Aorta (tissue), 5 donors: ENCODE measurements at regions not wholly inside any gene's neighbourhood (a gene's known extent, or its start where the extent isn't known, plus 50 kb on each side); places are given as distances from the start of the nearest gene placed in this dataset.

Experiments
- ATAC-seq: fragments of 200-7000 bp; cut with Tn5 transposase; one replicate; pipeline ENCODE4 v1.9.1; 2022; ENCODE audit warnings: moderate library complexity; ENCODE audit not compliant: low FRiP score
- DNase-seq, 2 donors: peaks; one replicate each; pipeline ENCODE4 v3.0.0-alpha.2; 2020
- H3K27ac ChIP-seq, 2 donors: one replicate each; pipeline ENCODE4 v1.5.1; 2013; ENCODE audit warnings: low read length in 2 of 2, mild to moderate bottlenecking in 2 of 2, moderate library complexity in 2 of 2, control low read depth in 1 of 2, inconsistent platforms in 1 of 2, low read depth in 1 of 2
- H3K27me3 ChIP-seq, 2 donors: one replicate each; pipeline ENCODE4 v1.6.1; 2013; ENCODE audit warnings: control low read depth in 1 of 2, low read length in 1 of 2, mild to moderate bottlenecking in 1 of 2, moderate library complexity in 1 of 2; ENCODE audit not compliant: insufficient read depth in 2 of 2, control insufficient read depth in 1 of 2
- H3K36me3 ChIP-seq, 2 donors: one replicate each; pipeline ENCODE4 v1.6.1; 2013; ENCODE audit warnings: control low read depth in 1 of 2, low read length in 1 of 2, mild to moderate bottlenecking in 1 of 2; ENCODE audit not compliant: insufficient read depth in 2 of 2, control insufficient read depth in 1 of 2
- H3K4me1 ChIP-seq, 2 donors: one replicate each; pipeline ENCODE4 v1.6.1; 2013; ENCODE audit warnings: low read length in 2 of 2, control low read depth in 1 of 2, mild to moderate bottlenecking in 1 of 2, moderate library complexity in 1 of 2; ENCODE audit not compliant: insufficient read depth in 2 of 2, control insufficient read depth in 1 of 2
- H3K4me3 ChIP-seq, 2 donors: one replicate each; pipeline ENCODE4 v1.5.1; 2013; ENCODE audit warnings: low read length in 2 of 2, control low read depth in 1 of 2, mild to moderate bottlenecking in 1 of 2
- H3K9me3 ChIP-seq: one replicate; pipeline ENCODE4 v1.6.1; 2013; ENCODE audit warnings: mild to moderate bottlenecking, low read length; ENCODE audit not compliant: control insufficient read depth
- WGBS, 2 donors: extraction: QIAGEN DNeasy Blood & Tissue Kit; methylation state at CpG; one replicate each; pipeline ENCODE4 v1.1.7; 2013; 5-methylcytosine and 5-hydroxymethylcytosine counted together
- intact Hi-C, 2 donors: fragments of 100-400 bp; cut with DNase I; formaldehyde crosslinking; loops; one replicate each; pipeline versions ENCODE4 v1.14.2 to v1.15.0; 2022
- donor health status: healthy with polysubstance abuse.
- donor health status: Bipolar disorder and iron deficiency.
- donor health status: DM: no; HTN: no; CAD: no.
- donor health status: DM: no; HTN: no; CAD: no.
- donor health status: DM: yes; HTN: yes; CAD: no.

DNA sequence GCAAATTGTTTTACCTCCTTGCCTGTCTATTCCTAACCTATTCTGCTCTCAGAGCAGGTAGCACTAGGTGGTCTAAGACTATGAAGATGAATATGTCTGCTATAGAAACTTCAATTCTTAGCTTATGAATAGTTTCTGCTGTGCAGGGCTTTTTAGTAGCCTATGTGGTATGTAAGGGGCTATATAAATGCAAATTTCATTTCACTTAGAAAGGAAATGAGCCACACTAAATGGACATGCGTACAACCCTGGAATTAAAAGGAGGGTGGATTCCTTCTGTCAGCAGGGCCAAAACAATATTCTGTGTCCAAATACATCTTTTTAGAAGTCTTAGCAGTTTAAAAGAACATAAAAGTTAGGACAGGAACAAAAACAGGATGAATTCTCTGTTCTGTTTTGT, 163.9 kb upstream of the GEMIN8 start:
- H3K27ac ChIP-seq: no peak overlapping the region
- intact Hi-C loops: no loop called here
- H3K4me1 ChIP-seq: no peaks in the 10 kb centered on the region
- ATAC-seq (no peak), DNase-seq (no peak)
- WGBS, 2 donors: 86 to 90% methylated on average over 1 of the region's 1 CpG
- H3K4me3 ChIP-seq: no peak overlapping the region
- H3K9me3 ChIP-seq: no peaks in the 10 kb centered on the region
- H3K36me3 ChIP-seq: no peaks in the 10 kb centered on the region
- no peaks in the 10 kb centered on the region for H3K27me3 ChIP-seq

DNA sequence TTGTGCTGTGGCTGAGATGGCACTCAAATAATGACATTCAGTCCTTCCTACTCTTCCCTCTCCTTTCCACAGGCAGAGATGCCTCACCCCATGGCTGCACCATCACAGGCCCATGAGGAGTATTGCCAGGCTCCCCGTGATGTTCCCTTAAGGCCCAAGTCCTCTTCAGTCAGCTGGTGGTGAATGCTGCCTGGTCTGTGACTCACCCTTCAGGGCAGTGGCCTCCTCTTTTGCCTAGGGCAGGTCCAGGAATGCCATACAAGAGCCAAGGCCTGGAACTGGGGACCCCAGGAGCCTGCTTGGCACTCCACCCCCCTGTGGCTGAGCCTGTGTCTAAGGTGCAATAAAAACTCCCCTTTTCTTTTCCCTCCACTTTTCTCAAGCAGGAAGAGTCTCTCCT, 144.2 kb upstream of the GEMIN8 start:
- no peaks in the 10 kb centered on the region for H3K36me3 ChIP-seq
- H3K9me3 ChIP-seq: no peaks in the 10 kb centered on the region
- intact Hi-C loops: no loop called here
- no peak for ATAC-seq
- no peak overlapping the region for H3K27ac ChIP-seq
- H3K4me3 ChIP-seq: no peak overlapping the region
- no peak for DNase-seq
- 77 to 92% methylated on average over 1 of the region's 1 CpG for WGBS, 2 donors
- no peaks in the 10 kb centered on the region for H3K4me1 ChIP-seq
- H3K27me3 ChIP-seq: no peaks in the 10 kb centered on the region

- WGBS, 2 donors: 64 to 83% methylated on average over 1 of the region's 1 CpG
- no peaks in the 10 kb centered on the region for H3K27me3 ChIP-seq
These were observed 135.1 kb upstream of the GEMIN8 start for GRCh38 chrX:14164828-14165227.

DNA sequence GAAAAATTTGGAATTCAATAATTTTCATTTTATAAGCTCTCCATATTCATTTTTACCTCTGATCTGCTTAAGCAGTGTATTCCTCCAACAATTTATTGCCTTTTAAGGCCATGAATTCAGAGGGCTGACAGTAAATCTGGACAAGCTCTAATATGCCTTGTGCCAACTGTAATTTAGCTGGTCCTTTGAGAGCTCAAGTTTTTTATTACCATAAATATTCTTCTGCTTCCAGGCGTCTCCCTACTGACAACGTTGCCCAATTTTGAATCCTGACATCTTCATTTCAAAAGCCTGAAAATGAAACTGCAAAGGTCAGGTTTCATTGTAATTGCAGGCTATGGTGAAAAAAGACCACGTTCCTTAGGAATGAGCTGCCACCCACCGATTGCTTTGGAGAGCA, 95.8 kb upstream of the GEMIN8 start:
- DNase-seq (no peak), ATAC-seq (no peak)
- Histone ChIP-seq H3K4me1 (no peaks in the 10 kb centered on the region), H3K9me3 (no peaks in the 10 kb centered on the region), H3K27ac (no peak overlapping the region), H3K36me3 (no peaks in the 10 kb centered on the region), H3K4me3 (no peak overlapping the region), H3K27me3 (no peaks in the 10 kb centered on the region)
- intact Hi-C loops: no loop called here
- 9 to 17% methylated on average over 4 of the region's 4 CpGs for WGBS, 2 donors

More at GRCh38 chrX:14164828-14165227, 135.1 kb upstream of the GEMIN8 start:
- intact Hi-C loops: no loop called here
- DNase-seq (no peak), ATAC-seq (no peak)
- H3K36me3 ChIP-seq: no peaks in the 10 kb centered on the region
- H3K4me3 ChIP-seq: no peak overlapping the region
- H3K27ac ChIP-seq: no peak overlapping the region
- H3K9me3 ChIP-seq: no peaks in the 10 kb centered on the region
- H3K4me1 ChIP-seq: no peaks in the 10 kb centered on the region

DNA sequence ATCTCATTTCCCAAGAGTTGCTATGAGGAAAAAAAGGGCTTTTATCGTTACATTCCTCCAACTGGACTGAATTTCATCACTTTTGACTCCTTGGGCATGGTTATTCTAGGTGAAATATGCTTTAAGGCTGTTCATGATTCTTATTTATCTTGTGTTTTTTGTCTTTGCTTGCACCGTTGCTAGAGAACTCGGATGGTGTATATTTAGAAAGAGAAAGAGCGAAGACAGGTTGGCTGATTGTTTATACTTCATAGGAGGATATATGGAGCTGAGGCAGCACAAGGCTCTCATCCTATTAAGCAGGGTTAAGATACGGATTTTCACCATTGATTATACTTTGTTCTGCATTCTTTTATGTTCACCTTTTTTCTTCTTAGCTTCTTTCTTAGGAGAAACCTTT, 94.9 kb upstream of the GEMIN8 start:
- no peaks in the 10 kb centered on the region for H3K27me3 ChIP-seq
- intact Hi-C loops: no loop called here
- ATAC-seq: no peak
- H3K36me3 ChIP-seq: no peaks in the 10 kb centered on the region
- H3K9me3 ChIP-seq: no peaks in the 10 kb centered on the region
- H3K4me3 ChIP-seq: no peak overlapping the region
- H3K4me1 ChIP-seq: no peaks in the 10 kb centered on the region
- no peak overlapping the region for H3K27ac ChIP-seq
- 37 to 45% methylated on average over 5 of the region's 5 CpGs for WGBS, 2 donors
- DNase-seq: no peak

DNA sequence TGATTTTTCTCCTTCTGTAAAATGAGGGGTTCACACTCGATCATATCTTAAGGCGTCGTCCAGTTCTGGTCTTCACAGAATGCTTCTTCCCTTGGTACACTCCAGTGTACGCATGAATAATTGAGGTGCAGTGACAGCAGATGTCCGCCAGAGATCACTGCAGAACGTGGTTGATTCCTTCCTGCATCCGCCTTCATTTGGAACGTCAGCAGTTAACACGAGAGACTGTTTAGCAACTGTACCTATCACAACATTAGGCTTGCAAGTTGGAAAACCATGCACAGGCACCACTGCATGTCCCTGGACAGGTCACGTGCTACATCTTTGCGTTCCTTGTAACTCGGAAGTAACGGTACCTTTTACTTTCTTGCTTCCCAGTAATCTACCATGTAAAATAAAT, 66.0 kb upstream of the GEMIN8 start:
- intact Hi-C loops: loop anchor here in 1 of 2 donors (10.0 kb wide), 1 partner anchor 1049 kb away; no protein-coding TSS in a partner anchor

GRCh38 chrX:14094191-14094590, 64.5 kb upstream of the GEMIN8 start:
- Histone ChIP-seq H3K4me1 (no peaks in the 10 kb centered on the region), H3K27ac (no peak overlapping the region), H3K36me3 (no peaks in the 10 kb centered on the region), H3K4me3 (no peak overlapping the region), H3K27me3 (no peaks in the 10 kb centered on the region), H3K9me3 (no peaks in the 10 kb centered on the region)
- 39 to 58% methylated on average over 2 of the region's 2 CpGs for WGBS, 2 donors
- no peak for ATAC-seq
- intact Hi-C loops: loop anchor here in 1 of 2 donors (10.0 kb wide), 1 partner anchor 1051 kb away; no protein-coding TSS in a partner anchor
- no peak for DNase-seq

More for the DNA sequence above, 66.0 kb upstream of the GEMIN8 start:
- ATAC-seq: no peak
- Histone ChIP-seq H3K27ac (no peak overlapping the region), H3K4me1 (no peaks in the 10 kb centered on the region), H3K36me3 (no peaks in the 10 kb centered on the region), H3K27me3 (no peaks in the 10 kb centered on the region), H3K9me3 (no peaks in the 10 kb centered on the region), H3K4me3 (no peak overlapping the region)
- WGBS, 2 donors: 12 to 19% methylated on average over 13 of the region's 13 CpGs
- DNase-seq: no peak

DNA sequence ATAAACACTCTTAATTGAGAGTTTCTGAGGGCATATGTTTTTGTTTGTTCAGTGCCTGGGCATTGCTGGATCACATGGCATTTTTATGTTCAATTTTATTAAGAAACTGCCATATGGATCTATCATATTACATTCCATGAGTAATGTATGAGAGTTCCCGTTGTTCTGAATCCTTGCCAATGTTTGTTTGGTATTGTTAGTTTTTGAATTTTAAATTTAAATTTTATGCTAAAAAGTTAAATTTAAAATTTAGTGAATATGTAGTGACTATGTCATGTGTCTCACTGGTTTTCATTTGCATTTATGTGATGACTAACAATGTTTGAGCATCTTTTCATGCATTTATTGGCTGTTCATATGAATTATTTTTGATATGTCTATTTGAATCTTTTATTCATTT, 54.8 kb upstream of the GEMIN8 start:
- Histone ChIP-seq H3K27ac (no peak overlapping the region), H3K27me3 (no peaks in the 10 kb centered on the region), H3K4me3 (no peak overlapping the region), H3K4me1 (no peaks in the 10 kb centered on the region), H3K9me3 (no peaks in the 10 kb centered on the region), H3K36me3 (no peaks in the 10 kb centered on the region)
- ATAC-seq: no peak
- 63 to 68% methylated on average over 1 of the region's 1 CpG for WGBS, 2 donors
- intact Hi-C loops: no loop called here
- no peak for DNase-seq

DNA sequence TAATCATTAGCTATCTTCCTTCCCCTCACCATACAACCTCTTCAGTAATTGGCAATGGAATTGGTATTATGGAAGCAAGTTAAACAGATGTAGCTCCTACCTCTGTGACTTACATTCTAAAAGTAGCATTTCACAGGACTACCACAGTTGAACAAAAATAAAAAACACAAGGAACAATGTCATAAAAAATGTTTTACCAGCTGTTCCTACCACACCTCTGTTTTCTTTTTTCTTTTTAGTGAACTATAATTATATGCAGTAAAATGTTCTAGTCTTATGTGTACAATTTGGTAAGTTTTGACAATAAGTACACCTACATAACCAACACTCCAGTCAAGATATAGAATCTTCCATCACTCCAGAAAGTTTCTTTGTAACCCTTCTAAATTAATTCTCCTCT, 54.1 kb upstream of the GEMIN8 start:
- Histone ChIP-seq H3K27me3 (no peaks in the 10 kb centered on the region), H3K9me3 (no peaks in the 10 kb centered on the region), H3K27ac (no peak overlapping the region), H3K4me3 (no peak overlapping the region), H3K4me1 (no peaks in the 10 kb centered on the region), H3K36me3 (no peaks in the 10 kb centered on the region)
- intact Hi-C loops: no loop called here
- DNase-seq: no peak
- no peak for ATAC-seq
